ENCODE measurements at regions not wholly inside any gene's neighbourhood (a gene's known extent, or its start where the extent isn't known, plus 50 kb on each side); places are given as distances from the start of the nearest gene placed in this dataset.

GRCh38 chr3:147809206-147809605, 400.0 kb downstream of the ZIC1 start:
- Histone ChIP-seq H3K79me2 (ENCODE audit: control insufficient read depth, insufficient read depth, low read length) (no peaks in the 10 kb centered on the region), H3K27ac (ENCODE audit: control insufficient read depth, insufficient read depth, low read length) (no peak overlapping the region), H3K9me1 (ENCODE audit: control insufficient read depth, extremely low read depth, insufficient read depth, low read length) (no peaks in the 10 kb centered on the region), H3K4me3 (ENCODE audit: control insufficient read depth in 2 of 3, extremely low read depth in 1 of 3, insufficient read depth in 2 of 3, low read depth in 1 of 3, low read length in 3 of 3) (no peak overlapping the region), H3K9ac (ENCODE audit: control insufficient read depth, extremely low read depth, insufficient read depth, low read length) (no peak overlapping the region), H3K9me3 (ENCODE audit: control insufficient read depth, low read depth, low read length) (no peaks in the 10 kb centered on the region), H3K4me2 (ENCODE audit: control insufficient read depth, extremely low read depth, insufficient read depth, low read depth, low read length) (no peak overlapping the region), H2AFZ (ENCODE audit: control insufficient read depth, low read length) (no peak overlapping the region), H3K27me3 (ENCODE audit: control insufficient read depth, extremely low read depth, insufficient read depth, low read length) (no peaks in the 10 kb centered on the region), H3K36me3 (ENCODE audit: control insufficient read depth in 2 of 2, extremely low read depth in 1 of 2, insufficient read depth in 2 of 2, low read length in 2 of 2) (no peaks in the 10 kb centered on the region), H3K4me1 (ENCODE audit: control insufficient read depth, extremely low read depth, insufficient read depth, low read length) (no peaks in the 10 kb centered on the region), H4K20me1 (ENCODE audit: control insufficient read depth, extremely low read depth, insufficient read depth, low read length) (no peaks in the 10 kb centered on the region)
- dilution Hi-C loops (cut with MboI; ENCODE audit: extremely low pct_ligation_motif_present, low sequenced_read_pairs) = no loop called here
- no peak for TF ChIP-seq CTCF (optimal IDR thresholded peaks at IDR 0.05 in 1 of 3, IDR thresholded peaks at IDR 0.05 in 1 of 3, conservative IDR thresholded peaks at IDR 0.05 in 1 of 3; ENCODE audit: extremely low read depth in 1 of 3, insufficient read depth in 2 of 3, low read length in 3 of 3)
- TF ChIP-seq EZH2 (IDR thresholded peaks at IDR 0.05; ENCODE audit: low read length) = no peak
- no peak for FAIRE-seq
- no peak for DNase-seq (ENCODE audit: low read depth, low spot score)

- TF ChIP-seq EZH2 (IDR thresholded peaks at IDR 0.05; ENCODE audit: low read length) (no peak), CTCF (optimal IDR thresholded peaks at IDR 0.05 in 1 of 3, IDR thresholded peaks at IDR 0.05 in 1 of 3, conservative IDR thresholded peaks at IDR 0.05 in 1 of 3; ENCODE audit: extremely low read depth in 1 of 3, insufficient read depth in 2 of 3, low read length in 3 of 3) (no peak)
- Histone ChIP-seq H3K27me3 (ENCODE audit: control insufficient read depth, extremely low read depth, insufficient read depth, low read length) (no peaks in the 10 kb centered on the region), H3K9me1 (ENCODE audit: control insufficient read depth, extremely low read depth, insufficient read depth, low read length) (no peaks in the 10 kb centered on the region), H3K36me3 (ENCODE audit: control insufficient read depth in 2 of 2, extremely low read depth in 1 of 2, insufficient read depth in 2 of 2, low read length in 2 of 2) (no peaks in the 10 kb centered on the region), H3K79me2 (ENCODE audit: control insufficient read depth, insufficient read depth, low read length) (no peaks in the 10 kb centered on the region), H2AFZ (ENCODE audit: control insufficient read depth, low read length) (no peak overlapping the region), H3K4me3 (ENCODE audit: control insufficient read depth in 2 of 3, extremely low read depth in 1 of 3, insufficient read depth in 2 of 3, low read depth in 1 of 3, low read length in 3 of 3) (no peak overlapping the region), H3K9ac (ENCODE audit: control insufficient read depth, extremely low read depth, insufficient read depth, low read length) (no peak overlapping the region), H3K27ac (ENCODE audit: control insufficient read depth, insufficient read depth, low read length) (no peak overlapping the region), H3K9me3 (ENCODE audit: control insufficient read depth, low read depth, low read length) (no peaks in the 10 kb centered on the region), H4K20me1 (ENCODE audit: control insufficient read depth, extremely low read depth, insufficient read depth, low read length) (no peaks in the 10 kb centered on the region), H3K4me2 (ENCODE audit: control insufficient read depth, extremely low read depth, insufficient read depth, low read depth, low read length) (no peak overlapping the region), H3K4me1 (ENCODE audit: control insufficient read depth, extremely low read depth, insufficient read depth, low read length) (no peaks in the 10 kb centered on the region)
- DNase-seq (ENCODE audit: low read depth, low spot score) (no peak), FAIRE-seq (no peak)
- dilution Hi-C loops (cut with MboI; ENCODE audit: extremely low pct_ligation_motif_present, low sequenced_read_pairs) = no loop called here
These were observed 403.2 kb downstream of the ZIC1 start for GRCh38 chr3:147812186-147812911.

Data from keratinocyte (primary cell).